Pancreas (tissue), 10 donors: ENCODE measurements at regions not wholly inside any gene's neighbourhood (a gene's known extent, or its start where the extent isn't known, plus 50 kb on each side); places are given as distances from the start of the nearest gene placed in this dataset.
A peak's percentile ranks its signal among the peaks of the same experiment; 100 is the strongest.

Source experiments
- ATAC-seq, 4 donors: fragments of 200-7000 bp; cut with Tn5 transposase; one replicate each; pipeline versions ENCODE4 v1.8.0 to v1.9.1; 2020; ENCODE audit warnings: mild to moderate bottlenecking in 4 of 4, moderate library complexity in 4 of 4
- DNase-seq, 6 donors: peaks; one replicate each; pipeline ENCODE4 v3.0.0-alpha.2; 2020
- FAIRE-seq: peaks from 2 replicates; lab custom pipeline; 2012; peaks lifted over from hg19 to GRCh38; lab: Jason Lieb, UNC
- H3K27ac ChIP-seq, 4 donors: fragments of 200-600 bp; sonication (generic); 1 replicate in 3 of 4; 2 replicates in 1 of 4; pipeline versions ENCODE4 v1.5.0 to v1.8.0; 2020
- H3K27me3 ChIP-seq, 4 donors: fragments of 200-600 bp; one replicate each; pipeline ENCODE4 v1.8.0; 2021
- H3K36me3 ChIP-seq, 3 donors: fragments of 200-600 bp; sonication (generic) in 1 of 3; one replicate each; pipeline versions ENCODE4 v1.5.0 to v1.8.0; 2020 to 2021
- H3K4me1 ChIP-seq, 3 donors: fragments of 200-600 bp; one replicate each; pipeline ENCODE4 v1.8.0; 2021
- H3K4me3 ChIP-seq, 4 donors: fragments of 200-600 bp; sonication (generic) in 2 of 4; one replicate each; pipeline versions ENCODE4 v1.5.0 to v1.8.0; 2020 to 2021
- H3K9me3 ChIP-seq, 4 donors: fragments of 200-600 bp; one replicate each; pipeline ENCODE4 v1.8.0; 2021
- WGBS, 2 donors: extraction: QIAGEN DNeasy Blood & Tissue Kit; methylation state at CpG; one replicate each; pipeline ENCODE4 v1.1.7; 2013; 5-methylcytosine and 5-hydroxymethylcytosine counted together
- intact Hi-C, 3 donors: fragments of 100-400 bp; cut with DNase I; formaldehyde crosslinking; loops; one replicate each; pipeline versions ENCODE4 v1.11.1 to v1.14.2; 2022
- TF ChIP-seq, protein P1 (sequence below), 4 donors: fragments of 200-600 bp; sonication (generic) in 3 of 4; IDR thresholded peaks; one replicate each; pipeline versions ENCODE4 v1.5.0 to v1.8.0; 2021; ENCODE audit warnings: antibody characterized with exemption in 4 of 4
- donor health status: healthy with polysubstance abuse.
- donor health status: DM: no; HTN: no; CAD: no; lungs with moderate emphysema.
- donor health status: DM: no; HTN: no; CAD: no.
- donor health status: control.
- donor health status: control.
- donor health status: Bipolar disorder and iron deficiency.
- donor health status: DM: yes; HTN: yes; CAD: no.
- donor health status: DM: no; HTN: no; CAD: no.
- donor health status: DM: no; HTN: no; CAD: no.
- donor health status: DM: yes; HTN: yes; CAD: no.

DNA sequence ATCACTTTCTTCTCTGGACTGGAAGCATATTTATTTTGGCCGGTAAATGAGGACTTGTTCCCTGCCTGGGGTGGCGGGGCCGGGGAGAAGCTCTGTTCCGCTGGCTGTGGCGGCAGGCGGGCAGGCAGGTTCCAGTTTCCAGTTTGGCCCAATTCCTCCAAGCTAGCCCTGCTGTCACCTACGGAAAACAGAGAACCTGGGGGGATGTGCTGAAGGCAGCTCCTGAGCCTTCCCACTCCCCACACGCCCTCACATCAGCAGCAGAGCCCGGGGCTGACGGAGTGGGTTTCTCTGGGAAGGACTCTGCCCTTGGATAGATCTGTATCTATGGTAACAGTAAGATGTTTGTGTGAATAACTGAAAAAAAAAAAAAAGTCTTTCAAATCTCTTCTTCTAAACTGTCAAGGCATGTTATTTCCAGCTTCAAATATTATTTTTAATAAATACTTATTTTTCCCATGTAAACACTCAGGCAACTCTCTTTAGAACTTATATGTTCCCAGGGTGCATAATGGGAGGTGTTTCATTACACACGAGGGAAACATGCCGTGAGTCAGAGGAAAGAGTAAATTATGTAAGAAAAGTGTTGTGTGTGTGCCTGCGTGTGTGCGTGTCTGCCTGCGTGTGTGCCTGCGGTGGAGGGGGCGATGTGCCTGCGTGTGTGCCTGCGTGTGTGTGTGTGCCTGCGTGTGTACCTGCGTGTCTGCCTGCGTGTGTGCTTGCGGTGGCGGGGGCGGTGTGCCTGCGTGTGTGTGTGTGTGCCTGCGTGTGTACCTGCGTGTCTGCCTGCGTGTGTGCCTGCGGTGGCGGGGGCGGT, 116.1 kb upstream of the ZNF516 start:
- no peaks in the 10 kb centered on the region for H3K4me1 ChIP-seq
- DNase-seq: no peak
- no peaks in the 10 kb centered on the region for H3K9me3 ChIP-seq
- ATAC-seq: peak in 3 of 4 donors; percentile 38 to 67 (median 67)
- no peak for FAIRE-seq
- intact Hi-C loops: no loop called here
- H3K27ac ChIP-seq: no peak overlapping the region
- 62 to 67% methylated on average over 32 of the region's 32 CpGs for WGBS, 2 donors
- no peaks in the 10 kb centered on the region for H3K27me3 ChIP-seq
- TF ChIP-seq, protein P1, sequence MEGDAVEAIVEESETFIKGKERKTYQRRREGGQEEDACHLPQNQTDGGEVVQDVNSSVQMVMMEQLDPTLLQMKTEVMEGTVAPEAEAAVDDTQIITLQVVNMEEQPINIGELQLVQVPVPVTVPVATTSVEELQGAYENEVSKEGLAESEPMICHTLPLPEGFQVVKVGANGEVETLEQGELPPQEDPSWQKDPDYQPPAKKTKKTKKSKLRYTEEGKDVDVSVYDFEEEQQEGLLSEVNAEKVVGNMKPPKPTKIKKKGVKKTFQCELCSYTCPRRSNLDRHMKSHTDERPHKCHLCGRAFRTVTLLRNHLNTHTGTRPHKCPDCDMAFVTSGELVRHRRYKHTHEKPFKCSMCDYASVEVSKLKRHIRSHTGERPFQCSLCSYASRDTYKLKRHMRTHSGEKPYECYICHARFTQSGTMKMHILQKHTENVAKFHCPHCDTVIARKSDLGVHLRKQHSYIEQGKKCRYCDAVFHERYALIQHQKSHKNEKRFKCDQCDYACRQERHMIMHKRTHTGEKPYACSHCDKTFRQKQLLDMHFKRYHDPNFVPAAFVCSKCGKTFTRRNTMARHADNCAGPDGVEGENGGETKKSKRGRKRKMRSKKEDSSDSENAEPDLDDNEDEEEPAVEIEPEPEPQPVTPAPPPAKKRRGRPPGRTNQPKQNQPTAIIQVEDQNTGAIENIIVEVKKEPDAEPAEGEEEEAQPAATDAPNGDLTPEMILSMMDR (IDR thresholded peaks at IDR 0.05): no peak
- H3K4me3 ChIP-seq: no peak overlapping the region
- no peaks in the 10 kb centered on the region for H3K36me3 ChIP-seq

DNA sequence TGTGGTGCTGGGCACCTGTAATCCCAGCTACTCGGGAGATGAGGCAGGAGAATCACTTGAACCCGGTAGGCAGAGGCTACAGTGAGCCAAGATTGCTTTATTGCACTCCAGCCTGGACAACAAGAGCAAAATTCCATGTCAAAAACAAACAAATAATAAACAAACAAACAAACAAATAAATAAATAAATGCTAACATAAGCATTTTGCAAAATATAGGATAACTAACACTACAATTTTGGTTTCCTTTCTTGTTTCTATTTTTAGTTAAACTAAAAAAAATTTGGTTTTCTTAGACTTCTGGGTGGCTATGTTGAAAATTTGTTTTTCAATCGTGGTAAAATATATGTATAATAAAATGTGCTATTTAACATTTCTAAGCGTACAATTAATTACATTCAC, 115.0 kb upstream of the ZNF516 start:
- WGBS, 2 donors: 82 to 88% methylated on average over 4 of the region's 4 CpGs
- no peaks in the 10 kb centered on the region for H3K4me1 ChIP-seq
- no peak for ATAC-seq
- intact Hi-C loops: no loop called here
- no peak overlapping the region for H3K27ac ChIP-seq
- no peaks in the 10 kb centered on the region for H3K27me3 ChIP-seq
- no peak for DNase-seq
- no peak overlapping the region for H3K4me3 ChIP-seq
- no peaks in the 10 kb centered on the region for H3K9me3 ChIP-seq
- FAIRE-seq: peak; percentile 57
- TF ChIP-seq, protein P1 (IDR thresholded peaks at IDR 0.05): no peak
- no peaks in the 10 kb centered on the region for H3K36me3 ChIP-seq

GRCh38 chr18:76605341-76605929, 110.4 kb upstream of the ZNF516 start:
- Histone ChIP-seq H3K4me1 (no peaks in the 10 kb centered on the region), H3K27ac (no peak overlapping the region), H3K9me3 (no peaks in the 10 kb centered on the region), H3K27me3 (no peaks in the 10 kb centered on the region), H3K4me3 (no peak overlapping the region), H3K36me3 (no peaks in the 10 kb centered on the region)
- intact Hi-C loops: no loop called here
- no peak for DNase-seq
- TF ChIP-seq, protein P1 (IDR thresholded peaks at IDR 0.05): no peak
- no peak for FAIRE-seq
- 60 to 75% methylated on average over 5 of the region's 5 CpGs for WGBS, 2 donors
- no peak for ATAC-seq

DNA sequence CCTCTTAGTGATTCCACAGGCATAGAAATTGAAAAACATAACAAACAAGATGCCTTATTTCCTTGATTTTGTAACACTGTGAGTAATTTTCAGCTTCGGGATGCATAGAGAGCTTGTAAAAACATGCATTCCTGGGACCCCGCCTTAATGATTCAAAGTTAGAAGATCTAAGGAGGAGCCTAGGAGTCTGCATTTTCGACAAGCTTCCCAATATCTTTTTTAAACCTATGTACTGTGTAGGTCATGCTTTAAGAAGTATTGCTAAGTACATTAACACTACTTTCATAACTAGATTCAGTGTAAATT, 109.8 kb upstream of the ZNF516 start:
- intact Hi-C loops: no loop called here
- WGBS, 2 donors: 55 to 69% methylated on average over 3 of the region's 3 CpGs
- Histone ChIP-seq H3K27me3 (no peaks in the 10 kb centered on the region), H3K27ac (no peak overlapping the region), H3K36me3 (no peaks in the 10 kb centered on the region), H3K4me3 (no peak overlapping the region), H3K4me1 (no peaks in the 10 kb centered on the region), H3K9me3 (no peaks in the 10 kb centered on the region)
- FAIRE-seq: no peak
- ATAC-seq: no peak
- TF ChIP-seq, protein P1 (IDR thresholded peaks at IDR 0.05): no peak
- no peak for DNase-seq
